Amygdala (tissue), 56 donors: ENCODE measurements at regions not wholly inside any gene's neighbourhood (a gene's known extent, or its start where the extent isn't known, plus 50 kb on each side); places are given as distances from the start of the nearest gene placed in this dataset.

Experiments used
- DNase-seq, 56 donors: peaks; one replicate each; lab custom pipeline; 2025; lab: John Stamatoyannopoulos, UW

DNA sequence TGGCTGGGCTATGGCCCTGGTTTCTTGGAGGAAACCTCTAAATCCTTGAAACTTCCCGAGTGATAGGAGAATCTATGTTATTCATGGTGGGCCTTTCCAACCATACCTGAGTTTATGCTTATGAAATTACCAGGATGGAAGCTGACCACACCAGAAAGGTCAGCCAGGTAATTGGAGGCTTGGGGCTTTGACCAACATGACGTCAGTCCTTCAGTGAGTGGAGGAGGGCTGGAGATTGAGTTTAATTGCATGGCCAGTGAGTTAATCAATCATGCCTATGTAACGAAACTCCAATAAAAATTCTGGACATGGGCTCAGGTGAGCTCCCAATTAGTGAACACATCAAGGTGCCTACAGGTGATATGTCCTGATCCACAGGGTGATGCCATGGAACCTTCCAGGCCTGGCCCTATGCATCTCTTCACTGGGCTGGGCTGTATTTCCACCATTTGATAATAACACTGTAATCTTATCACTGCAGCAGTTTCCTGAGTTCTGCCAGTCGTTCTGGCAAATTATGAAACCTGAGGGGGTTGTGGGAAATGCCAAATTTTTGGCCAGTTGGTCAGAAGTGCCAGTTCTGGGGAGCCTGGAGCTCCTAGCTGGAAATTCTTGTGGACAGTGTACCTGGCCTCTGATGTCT is 106.5 kb downstream of the CDH26 start:
- no peak for DNase-seq

DNA sequence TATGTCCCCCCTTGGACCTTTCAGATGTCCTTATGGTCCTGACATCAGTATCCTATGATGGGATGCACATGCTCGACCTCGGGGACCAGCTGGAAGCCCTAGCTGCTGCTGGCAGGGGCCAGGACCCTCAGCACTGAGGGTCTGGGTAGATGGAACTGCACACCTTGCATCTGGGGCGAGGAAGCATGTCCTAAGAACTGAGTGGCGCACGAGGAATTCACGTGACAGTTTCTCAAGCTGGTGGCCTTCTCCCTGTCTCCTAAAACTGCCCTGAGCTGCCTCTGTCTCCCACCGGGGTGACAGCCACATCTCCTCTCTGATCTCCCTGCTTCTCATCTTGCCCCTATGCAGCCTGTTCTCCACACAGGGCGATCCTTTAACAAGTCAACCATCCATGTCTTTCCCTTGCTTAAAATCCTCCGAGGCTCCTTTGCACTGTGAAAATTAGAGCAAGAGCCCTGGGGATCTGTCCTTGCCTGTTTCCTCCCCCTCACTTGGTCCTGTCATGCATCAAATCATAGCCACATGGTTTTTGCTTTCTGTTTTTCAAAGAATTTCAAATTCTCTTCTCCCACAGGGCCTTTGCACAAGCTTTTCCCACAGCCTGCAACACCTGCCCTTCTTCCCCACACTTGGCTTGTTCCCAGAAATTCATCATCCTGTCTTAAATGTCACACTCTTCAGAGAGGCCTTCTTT is 107.7 kb downstream of the CDH26 start:
- DNase-seq: no peak

DNA sequence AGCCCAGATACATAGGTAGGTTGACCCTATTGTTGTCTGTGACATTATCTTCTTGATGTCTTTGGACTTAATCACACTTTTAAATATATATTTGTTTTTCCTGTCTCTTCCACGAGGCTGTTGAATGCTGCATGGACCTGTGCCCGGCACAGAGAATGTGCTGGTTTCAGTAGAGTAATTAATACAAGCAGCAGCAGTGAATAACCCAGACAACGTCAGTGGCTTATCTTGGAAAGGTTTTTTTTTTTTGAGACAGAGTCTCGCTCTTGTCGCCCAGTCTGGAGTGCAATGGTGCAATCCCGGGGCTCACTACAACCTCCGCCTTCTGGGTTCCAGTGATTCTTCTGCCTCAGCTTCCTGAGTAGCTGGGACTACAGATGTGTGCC is 108.2 kb downstream of the CDH26 start:
- DNase-seq: no peak

DNA sequence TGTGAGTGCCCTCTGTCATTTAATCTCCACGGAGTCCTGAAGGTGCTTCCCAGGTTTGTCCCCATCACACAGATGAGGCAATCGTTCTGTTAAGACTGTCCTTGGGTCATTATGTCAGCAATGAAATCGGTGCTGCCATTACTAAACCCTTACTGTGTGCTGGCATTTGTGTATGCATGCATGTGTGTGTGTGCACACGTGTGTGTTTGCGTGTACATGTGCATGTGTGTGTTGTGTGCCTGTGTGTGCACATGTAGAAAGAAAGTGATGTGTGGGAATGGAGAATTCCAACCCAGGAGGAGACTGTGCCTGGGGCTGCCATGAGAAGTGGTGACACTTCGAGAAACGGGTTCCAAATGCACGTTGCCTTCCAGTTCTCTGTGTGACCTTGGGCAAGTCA is 110.3 kb downstream of the CDH26 start:
- DNase-seq: no peak

DNA sequence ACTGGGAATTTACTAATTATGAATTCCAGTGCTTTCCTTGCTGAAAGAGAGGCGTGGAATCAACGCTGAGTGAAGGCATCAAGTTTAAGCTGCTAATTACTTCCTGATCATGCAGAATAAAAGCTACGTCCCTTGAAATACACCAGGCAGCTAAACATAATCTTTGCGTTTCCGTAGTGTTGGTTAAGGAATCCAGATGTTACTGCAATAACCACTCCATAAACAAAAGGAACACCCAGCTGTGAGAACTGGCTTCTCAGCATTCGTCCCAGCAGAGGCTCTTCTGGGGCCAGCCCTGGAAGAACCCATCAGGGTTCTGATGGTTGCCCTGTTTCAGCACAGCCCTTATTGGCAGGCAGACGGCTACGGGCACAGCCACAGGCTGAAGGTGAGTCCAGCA is 111.4 kb downstream of the CDH26 start:
- no peak for DNase-seq

DNA sequence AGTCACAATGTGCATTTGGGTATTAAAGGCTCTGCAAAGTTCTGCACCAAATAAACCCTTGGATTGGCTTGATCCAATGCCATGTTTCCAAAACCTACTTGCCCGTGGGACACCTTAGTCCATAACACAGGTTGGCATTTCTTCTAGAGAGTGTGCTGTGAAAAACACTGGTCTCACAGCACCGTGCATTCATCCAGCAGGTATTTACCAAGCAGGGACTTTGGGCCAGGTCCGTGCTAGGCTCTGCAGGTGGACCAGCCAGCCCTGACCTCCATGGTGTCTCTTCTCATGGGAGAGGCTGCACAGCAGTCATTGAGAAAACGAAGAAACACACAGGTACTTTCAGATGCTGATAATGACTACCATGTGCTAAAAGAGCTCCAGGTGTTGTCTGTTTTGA is 112.6 kb downstream of the CDH26 start:
- DNase-seq: no peak

DNA sequence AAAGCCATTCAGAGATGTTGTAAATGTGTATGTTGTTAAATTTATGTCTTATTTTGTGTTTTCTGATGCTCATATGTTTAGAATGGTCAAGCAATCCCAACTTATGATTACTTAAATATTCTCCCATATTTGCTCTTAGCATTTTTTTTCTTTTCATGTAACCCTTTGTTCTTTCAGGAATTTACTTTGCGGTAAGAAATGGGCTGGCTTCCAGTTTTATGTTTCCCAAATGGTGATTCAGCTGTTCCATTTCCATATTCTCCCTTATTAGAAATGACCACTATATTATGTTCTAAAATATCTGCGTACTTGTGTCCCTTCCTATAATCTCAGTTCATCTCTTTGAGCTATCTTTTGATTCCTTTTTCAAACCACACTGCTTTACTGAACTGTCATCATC is 113.7 kb downstream of the CDH26 start:
- DNase-seq: no peak

DNA sequence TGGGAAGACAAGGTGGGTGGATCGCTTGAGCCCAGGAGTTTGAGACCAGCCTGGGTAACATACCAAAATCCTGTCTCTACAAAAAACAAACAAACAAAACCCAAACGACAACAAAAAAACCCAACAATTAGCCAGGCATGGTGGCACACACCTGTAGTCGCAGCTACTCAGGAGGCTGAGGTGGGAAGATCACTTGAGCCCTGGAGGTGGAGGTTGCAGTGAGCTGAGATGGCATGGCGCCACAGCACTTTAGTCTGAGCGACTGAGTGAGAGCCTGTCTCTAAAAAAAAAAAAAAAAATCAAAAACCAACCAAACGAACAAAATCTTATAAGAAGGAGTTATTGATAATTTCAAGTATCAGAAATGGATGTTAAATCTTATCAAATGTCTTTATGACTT is 114.9 kb downstream of the CDH26 start:
- no peak for DNase-seq

DNA sequence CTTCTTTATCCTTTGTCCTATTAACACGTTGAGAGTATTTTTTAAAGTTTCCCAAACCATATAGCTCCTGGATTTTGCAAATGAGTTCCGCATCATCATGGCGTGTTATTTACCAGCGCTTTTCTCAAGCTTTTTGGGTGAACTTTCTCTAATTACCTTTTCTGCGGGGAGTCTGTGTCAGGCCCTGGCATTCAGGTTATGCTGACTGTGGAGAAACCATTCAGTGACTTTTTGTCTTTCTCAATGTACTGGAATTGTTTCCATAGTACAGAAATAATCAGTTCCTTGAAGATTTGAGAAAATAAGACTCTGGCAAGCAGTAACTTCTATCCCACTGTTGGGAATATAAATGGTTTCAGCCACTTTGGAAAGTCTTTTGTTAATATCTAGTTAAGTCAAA is 115.3 kb downstream of the CDH26 start:
- DNase-seq: no peak

DNA sequence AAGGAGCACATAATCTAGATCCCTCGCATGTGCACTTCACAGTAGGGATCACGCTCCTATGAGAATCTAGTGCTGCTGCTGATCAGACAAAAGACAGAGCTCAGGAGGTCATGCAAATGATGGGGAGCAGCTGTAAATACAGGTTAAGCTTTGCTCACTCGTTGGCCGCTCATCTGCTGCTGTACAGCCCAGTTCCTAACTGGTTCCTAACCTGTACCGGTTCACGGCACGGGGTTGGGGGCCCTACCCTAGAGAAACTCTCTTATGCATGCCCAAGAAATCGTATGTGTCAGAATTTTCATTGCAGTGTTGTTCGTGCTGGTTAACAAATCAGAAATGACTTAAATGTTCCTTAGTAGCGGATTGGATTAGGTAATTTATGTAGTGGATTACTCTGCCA is 116.1 kb downstream of the CDH26 start:
- no peak for DNase-seq

DNA sequence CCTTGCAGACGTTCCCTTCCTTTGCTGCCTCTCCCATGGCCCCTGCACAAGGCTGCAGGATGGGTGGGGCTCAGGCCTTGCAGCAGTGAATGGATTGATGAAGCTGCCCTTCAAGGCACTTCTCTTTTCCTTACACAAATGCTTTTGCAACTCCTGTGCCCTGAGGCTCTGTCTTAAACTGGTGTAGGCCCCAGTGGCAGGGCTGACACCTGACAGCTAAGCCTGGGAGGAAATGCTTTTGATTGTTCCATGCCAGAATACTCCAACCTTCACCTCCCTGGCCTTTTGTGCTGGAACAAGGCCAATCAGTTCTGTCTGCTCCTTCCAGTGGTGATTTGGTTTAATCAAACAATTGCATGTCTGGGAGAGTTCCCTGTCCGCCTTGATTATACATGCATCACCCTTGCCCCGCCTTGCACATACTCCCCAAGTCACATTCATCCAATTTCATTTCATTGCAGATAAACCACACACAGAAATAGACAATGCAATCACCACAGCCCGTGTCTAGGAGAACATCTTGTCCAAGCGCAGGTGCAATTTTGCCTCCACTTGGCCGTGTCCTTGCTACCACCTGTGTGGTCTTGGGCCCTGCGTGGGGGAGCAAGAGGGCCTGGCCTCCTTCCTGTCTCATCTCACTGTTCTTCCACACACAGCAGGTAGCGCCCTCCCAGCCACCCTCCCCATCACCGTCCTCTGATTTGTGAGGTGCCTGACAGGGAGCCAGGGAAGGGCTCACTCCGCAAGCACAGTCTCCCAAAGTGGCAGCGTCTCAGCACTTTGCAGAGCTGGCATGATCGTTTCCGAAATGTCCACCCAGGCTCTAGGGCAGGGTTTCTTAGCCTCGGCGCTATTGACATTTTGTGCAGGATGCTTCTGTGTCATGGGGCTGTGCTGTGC is 120.4 kb downstream of the CDH26 start:
- DNase-seq: no peak

DNA sequence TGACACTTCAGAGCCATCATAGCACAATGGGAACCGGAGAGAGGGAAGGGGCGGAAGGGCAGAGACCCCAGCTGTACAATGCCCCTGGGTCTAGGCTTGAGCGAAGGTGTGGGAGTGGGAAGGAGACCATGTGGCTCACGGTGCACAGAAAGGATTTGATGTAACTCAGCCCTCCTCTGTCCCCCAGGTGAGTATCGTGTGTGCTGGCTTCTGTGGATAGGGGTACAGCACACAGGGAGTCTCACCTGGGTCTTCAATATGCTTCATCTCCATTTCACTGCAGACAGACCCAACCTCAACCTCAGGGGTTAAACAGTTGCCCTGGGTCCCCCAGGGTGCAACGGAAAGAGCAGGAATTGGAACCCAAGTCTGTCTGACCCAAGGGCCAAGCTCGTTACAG is 122.2 kb downstream of the CDH26 start:
- DNase-seq: no peak

DNA sequence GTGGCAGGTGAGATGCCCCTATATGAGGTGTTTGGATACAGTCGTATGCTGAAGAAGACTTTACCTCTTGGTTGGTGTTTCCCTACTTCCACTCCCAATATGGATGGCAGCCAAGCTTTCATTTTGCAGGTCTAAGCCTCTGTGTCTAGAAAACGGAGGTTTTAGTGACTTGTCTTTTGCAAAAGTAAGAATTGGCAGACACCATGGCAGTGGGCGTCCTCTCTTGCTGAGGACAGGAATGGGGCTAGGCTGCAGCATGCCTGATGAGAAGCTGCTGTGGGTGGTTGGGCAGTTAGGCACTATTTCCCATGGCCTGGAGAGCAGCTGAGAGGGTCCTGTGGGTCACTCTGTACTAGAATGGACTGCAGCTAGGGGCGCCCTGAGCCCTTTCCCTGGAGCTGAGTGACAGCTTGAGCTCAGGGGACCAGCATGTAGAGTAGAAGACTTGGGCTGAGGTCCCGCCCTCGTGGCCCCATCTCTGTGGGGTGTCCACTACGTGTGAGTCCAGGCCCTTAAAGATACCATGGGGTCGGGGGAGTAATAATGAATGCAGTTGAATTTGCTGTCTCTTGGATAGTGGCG is 127.4 kb downstream of the CDH26 start:
- DNase-seq: peak in 2 of 56 donors; percentile 2 to 5

DNA sequence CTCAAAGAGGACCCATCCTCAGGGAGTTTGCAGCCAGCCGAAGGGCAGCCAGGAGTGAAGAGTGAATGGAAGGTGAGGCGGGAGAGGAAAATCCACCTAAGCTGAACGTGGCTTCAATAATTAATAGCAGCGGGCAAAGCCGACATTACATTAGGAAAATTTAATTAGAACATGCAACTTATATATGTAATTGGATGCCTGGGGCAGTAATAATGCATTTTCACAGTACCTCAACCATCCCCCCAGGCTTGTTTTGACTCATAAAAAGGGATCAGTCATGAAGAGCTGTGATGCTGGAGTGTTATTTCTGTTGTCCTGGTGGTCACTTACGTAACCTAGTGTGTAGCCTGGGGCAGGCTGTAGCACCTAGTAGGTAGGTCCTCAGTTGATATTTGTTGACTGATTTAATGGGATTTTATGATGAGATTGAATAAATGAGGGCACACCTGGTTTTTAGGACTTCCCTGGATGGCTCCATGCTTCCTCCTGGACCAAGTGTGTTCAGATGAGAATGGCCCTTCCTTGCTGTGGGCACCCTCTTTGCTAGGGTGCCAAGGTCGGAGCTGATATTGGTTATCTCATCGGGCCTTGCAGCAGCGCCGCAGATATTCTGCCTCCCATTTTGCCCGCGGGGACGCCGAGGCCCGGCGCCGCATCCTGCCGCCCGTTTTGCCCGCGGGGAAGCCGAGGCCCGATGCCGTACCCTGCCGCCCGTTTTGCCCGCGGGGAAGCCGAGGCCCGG is 128.8 kb downstream of the CDH26 start:
- DNase-seq: no peak

DNA sequence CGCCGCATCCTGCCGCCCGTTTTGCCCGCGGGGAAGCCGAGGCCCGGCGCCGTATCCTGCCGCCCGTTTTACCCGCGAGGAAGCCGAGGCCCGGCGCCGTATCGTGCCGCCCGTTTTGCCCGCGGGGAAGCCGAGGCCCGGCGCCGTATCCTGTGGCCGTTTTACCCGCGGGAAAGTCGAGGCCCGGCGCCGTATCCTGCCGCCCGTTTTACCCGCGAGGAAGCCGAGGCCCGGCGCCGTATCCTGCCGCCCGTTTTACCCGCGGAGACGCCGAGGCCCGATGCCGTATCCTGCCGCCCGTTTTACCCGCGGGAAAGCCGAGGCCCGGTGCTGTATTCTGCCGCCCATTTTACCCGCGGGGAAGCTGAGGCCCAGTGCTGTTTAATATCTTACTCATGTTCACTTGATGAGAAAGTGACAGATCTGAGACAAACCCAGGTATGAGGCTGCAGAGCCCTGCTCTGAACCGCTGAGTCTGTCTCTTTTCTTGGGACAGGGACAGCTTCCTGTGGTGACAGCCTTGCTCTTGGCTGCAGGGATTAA is 129.4 kb downstream of the CDH26 start:
- DNase-seq: peak in 2 of 56 donors; percentile 17 to 31

DNA sequence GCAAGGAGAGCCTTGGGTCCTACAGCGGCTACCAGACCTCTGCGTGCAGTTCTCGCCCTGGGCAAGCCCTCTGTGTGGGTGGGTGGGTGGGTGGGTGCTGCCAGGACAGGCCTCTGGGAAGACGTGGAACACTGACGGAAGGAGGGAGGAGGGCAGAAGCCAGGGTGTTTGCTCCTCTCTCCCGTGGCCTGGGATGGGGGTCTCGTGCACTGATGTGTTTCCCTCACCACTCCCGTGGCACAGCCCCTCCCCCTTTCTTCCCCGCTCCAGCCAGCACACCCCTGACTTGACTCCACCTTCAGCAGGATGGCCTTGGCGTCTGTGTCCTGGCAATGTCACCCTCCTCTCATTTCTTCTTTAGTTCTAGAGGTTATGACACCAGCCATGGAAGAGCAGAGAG is 130.0 kb downstream of the CDH26 start:
- DNase-seq: no peak

DNA sequence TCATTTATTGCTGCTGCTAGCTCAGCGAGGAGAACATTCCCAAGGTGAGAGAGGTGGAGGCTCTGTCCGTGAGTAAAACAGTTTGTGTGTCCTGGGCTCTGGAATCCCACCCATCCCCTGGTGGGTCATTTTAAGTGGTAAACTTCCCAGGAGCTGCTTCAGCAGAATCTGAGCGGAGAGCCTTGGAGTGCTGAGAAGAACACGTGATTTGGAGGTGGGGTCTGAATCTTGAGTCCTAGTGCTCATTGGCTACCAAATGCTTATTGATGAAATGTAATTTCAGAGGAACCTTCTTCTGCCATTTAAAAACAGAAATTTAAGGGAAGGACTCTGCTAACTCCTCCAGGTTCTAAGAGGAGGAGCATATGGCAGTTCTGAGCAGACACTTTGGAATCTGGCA is 132.4 kb downstream of the CDH26 start:
- no peak for DNase-seq

DNA sequence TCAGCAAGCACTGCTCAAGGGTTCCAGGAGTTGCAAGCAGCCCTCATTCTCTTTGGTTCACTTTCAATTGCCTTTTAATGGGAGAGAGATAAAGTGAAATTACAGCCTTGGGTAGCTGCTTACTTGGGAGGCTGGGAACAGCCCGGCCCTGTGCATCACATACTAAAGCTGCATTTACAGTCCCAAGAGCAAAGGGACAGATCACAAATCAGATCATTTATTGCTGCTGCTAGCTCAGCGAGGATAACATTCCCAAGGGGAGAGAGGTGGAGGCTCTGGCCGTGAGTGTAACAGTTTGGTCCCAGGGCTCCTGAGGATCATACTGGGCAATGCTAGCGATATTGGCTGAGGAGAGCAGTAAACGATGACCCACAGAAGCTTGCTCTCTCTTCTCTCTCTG is 133.1 kb downstream of the CDH26 start:
- no peak for DNase-seq

DNA sequence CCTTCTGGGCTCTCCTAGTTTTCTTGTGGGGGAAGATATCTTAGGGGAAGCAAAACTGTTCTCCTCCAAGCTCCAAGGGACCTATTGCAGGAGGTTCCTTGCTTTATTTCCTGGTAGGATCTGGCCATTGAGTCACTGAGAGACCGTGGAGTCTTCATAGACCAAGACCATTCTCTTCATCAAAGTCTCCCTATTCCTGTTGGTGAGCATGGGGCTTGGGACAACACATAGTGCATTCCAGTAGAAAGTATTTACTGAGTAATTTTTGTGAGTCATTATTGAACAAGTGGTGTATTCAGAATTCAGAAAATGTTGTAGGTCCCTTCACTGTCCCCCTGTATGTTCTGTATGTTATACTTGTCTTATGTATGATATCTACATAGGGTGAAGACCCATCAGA is 133.6 kb downstream of the CDH26 start:
- DNase-seq: no peak

DNA sequence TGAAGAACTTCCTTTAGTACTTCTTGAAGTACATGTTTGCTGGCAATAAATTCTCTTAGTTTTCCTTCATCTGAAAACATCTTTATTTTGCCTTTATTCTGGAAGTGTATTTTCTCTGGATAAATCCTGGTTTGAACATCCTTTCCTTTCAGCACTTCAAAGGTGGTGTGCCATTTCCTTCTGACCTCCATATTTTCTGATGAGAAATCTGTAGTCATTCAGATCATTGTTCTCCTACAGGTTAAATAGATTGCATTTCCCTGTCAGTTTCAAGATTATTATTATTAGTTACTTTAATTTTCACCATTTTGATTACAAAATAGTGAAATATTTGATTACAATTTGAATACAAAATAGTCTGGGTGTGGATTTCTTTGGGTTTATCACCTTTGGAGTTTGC is 134.5 kb downstream of the CDH26 start:
- no peak for DNase-seq
